OCI-LY3 (cell line): ENCODE measurements at regions not wholly inside any gene's neighbourhood (a gene's known extent, or its start where the extent isn't known, plus 50 kb on each side); places are given as distances from the start of the nearest gene placed in this dataset.

ENCODE experiments used
- H2AFZ ChIP-seq: fragments of 200-600, 300-600 bp; shearing (Covaris generic); 2 replicates; pipeline ENCODE4 v1.6.0; 2014; ENCODE audit warnings: antibody characterized with exemption, low read depth, low read length
- H3K27ac ChIP-seq: fragments of 200-600, 300-600 bp; sonication (generic); 2 replicates; pipeline ENCODE4 v1.5.1; 2014; ENCODE audit warnings: mild to moderate bottlenecking, low read length, moderate library complexity, mixed read lengths
- H3K27me3 ChIP-seq: fragments of 200-600, 300-600 bp; sonication (generic); 2 replicates; pipeline ENCODE4 v1.6.1; 2014; ENCODE audit warnings: low read depth, low read length, mixed read lengths
- H3K36me3 ChIP-seq: fragments of 200-600, 300-600 bp; sonication (generic); replicated peaks from 2 replicates; pipeline ENCODE3; 2014; ENCODE audit warnings: low read depth, low read length, mixed read lengths
- H3K4me1 ChIP-seq: fragments of 300-600, 200-600 bp; sonication (generic); 2 replicates; pipeline ENCODE4 v1.6.1; 2014; ENCODE audit warnings: low read length, mixed read lengths
- H3K4me2 ChIP-seq: fragments of 200-600, 300-600 bp; sonication (generic); 2 replicates; pipeline ENCODE4 v1.6.1; 2014; ENCODE audit warnings: low read length, mixed read lengths
- H3K4me3 ChIP-seq: fragments of 300-600, 200-600 bp; sonication (generic); 2 replicates; pipeline ENCODE4 v1.5.1; 2014; ENCODE audit warnings: antibody characterized with exemption, mild to moderate bottlenecking, low read length, moderate library complexity
- H3K79me2 ChIP-seq: fragments of 300-600, 200-600 bp; shearing (Covaris generic); 2 replicates; pipeline ENCODE4 v1.6.1; 2014; ENCODE audit warnings: mild to moderate bottlenecking, low read length, mixed read lengths
- H3K9ac ChIP-seq: fragments of 300-600, 200-600 bp; shearing (Covaris generic); 2 replicates; pipeline ENCODE4 v1.6.0; 2014; ENCODE audit warnings: mild to moderate bottlenecking, low read length, moderate library complexity
- H3K9me3 ChIP-seq: fragments of 200-600, 300-600 bp; shearing (Covaris generic); 2 replicates; pipeline ENCODE4 v1.6.1; 2014; ENCODE audit warnings: low read length, mixed read lengths; ENCODE audit not compliant: insufficient read depth
- H4K20me1 ChIP-seq: fragments of 200-600, 300-600 bp; sonication (generic); 2 replicates; pipeline ENCODE4 v1.6.1; 2016; ENCODE audit warnings: low read length, mixed read lengths; ENCODE audit not compliant: insufficient read depth
- CTCF ChIP-seq: fragments of 200-600, 300-600 bp; sonication (generic); IDR thresholded peaks from 2 replicates; pipeline ENCODE4 v1.5.1; 2014; ENCODE audit warnings: antibody characterized with exemption, low read length, low read depth
- EZH2phosphoT487 ChIP-seq: fragments of 200-600 bp; shearing (Covaris generic); IDR thresholded peaks from 2 replicates; pipeline ENCODE4 v1.6.1; 2018; ENCODE audit warnings: antibody characterized with exemption, mixed run types, low read depth

DNA sequence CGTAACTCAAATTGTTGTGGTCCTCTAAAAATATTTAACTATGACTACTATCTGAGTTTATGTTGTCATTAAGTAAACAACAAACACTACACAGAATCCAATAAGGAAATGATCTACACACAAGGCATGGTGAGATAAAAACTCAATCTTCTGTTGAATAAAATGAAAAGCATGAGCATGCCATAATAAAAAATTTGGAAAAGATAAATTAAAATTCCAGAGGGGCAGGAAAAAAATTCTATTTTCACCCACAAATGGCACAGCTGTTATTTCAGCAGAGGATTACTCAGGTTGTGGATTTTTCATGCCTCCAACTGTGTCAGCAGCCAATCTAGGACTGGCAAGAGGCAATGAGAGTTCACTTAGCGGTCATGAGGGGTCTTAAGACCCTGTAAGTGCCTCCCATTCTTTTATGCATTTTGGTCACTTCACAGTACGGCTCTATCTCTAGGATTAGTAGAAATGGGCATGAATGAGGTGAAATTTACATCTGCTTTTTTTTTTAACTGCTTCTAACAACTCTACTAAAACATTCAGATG lies 639.8 kb upstream of the DIPK2B start:
- TF ChIP-seq CTCF (no peak), EZH2phosphoT487 (no peak)
- H4K20me1 ChIP-seq, result peaks cover 2% of the 10 kb centered on the region; the same call in 1 of the 2 replicates
- H3K36me3 ChIP-seq, result no peaks in the 10 kb centered on the region
- no peak overlapping the region for H3K27ac ChIP-seq
- H3K4me1 ChIP-seq, result peaks cover 19% of the 10 kb centered on the region
- no peak overlapping the region for H3K4me3 ChIP-seq
- no peak overlapping the region for H3K4me2 ChIP-seq
- no peaks in the 10 kb centered on the region for H3K9me3 ChIP-seq
- no peaks in the 10 kb centered on the region for H3K79me2 ChIP-seq
- H3K27me3 ChIP-seq, result no peaks in the 10 kb centered on the region
- H3K9ac ChIP-seq, result no peak overlapping the region
- H2AFZ ChIP-seq, result no peak overlapping the region

GRCh38 chrX:45830343-45830742 lies 629.7 kb upstream of the DIPK2B start:
- Histone ChIP-seq H3K27me3 (no peaks in the 10 kb centered on the region), H3K4me1 (peaks cover 4% of the 10 kb centered on the region; the same call in 1 of the 2 replicates), H3K9me3 (no peaks in the 10 kb centered on the region), H2AFZ (no peak overlapping the region), H3K4me3 (no peak overlapping the region), H3K4me2 (no peak overlapping the region), H3K9ac (no peak overlapping the region), H3K79me2 (no peaks in the 10 kb centered on the region), H4K20me1 (no peaks in the 10 kb centered on the region), H3K36me3 (no peaks in the 10 kb centered on the region), H3K27ac (no peak overlapping the region)
- TF ChIP-seq EZH2phosphoT487, result no peak
- TF ChIP-seq CTCF, result no peak

- Histone ChIP-seq H3K4me3 (no peak overlapping the region), H3K9ac (no peak overlapping the region), H3K36me3 (no peaks in the 10 kb centered on the region), H3K27ac (no peak overlapping the region), H3K4me1 (peaks cover 5% of the 10 kb centered on the region; the same call in 1 of the 2 replicates), H4K20me1 (no peaks in the 10 kb centered on the region), H3K27me3 (no peaks in the 10 kb centered on the region), H2AFZ (no peak overlapping the region), H3K9me3 (no peaks in the 10 kb centered on the region), H3K79me2 (no peaks in the 10 kb centered on the region), H3K4me2 (no peak overlapping the region)
- TF ChIP-seq EZH2phosphoT487 (no peak), CTCF (peak; percentile 23)
Observed at GRCh38 chrX:45824471-45824870, 623.8 kb upstream of the DIPK2B start.

DNA sequence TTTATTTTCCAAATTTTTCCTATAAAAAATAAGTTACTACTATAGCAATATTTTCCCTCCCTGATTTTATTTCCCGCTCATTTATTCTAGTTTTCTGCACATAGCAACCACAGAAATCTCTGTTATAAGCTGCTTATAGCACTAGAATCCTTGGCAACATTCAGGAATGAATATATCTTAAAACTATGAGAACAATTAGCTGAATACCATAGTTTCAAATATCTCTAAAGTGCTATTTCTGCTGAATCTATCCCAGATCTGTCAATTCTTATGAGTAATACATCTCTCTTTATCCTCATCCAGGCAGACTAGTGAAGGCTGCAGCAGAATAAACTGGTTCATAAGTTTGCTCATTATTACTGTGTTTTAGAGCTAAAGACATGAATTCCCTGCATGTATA lies 622.9 kb upstream of the DIPK2B start:
- H3K9ac ChIP-seq, result no peak overlapping the region
- H3K27me3 ChIP-seq, result no peaks in the 10 kb centered on the region
- H3K4me2 ChIP-seq, result no peak overlapping the region
- no peaks in the 10 kb centered on the region for H4K20me1 ChIP-seq
- no peak overlapping the region for H3K4me3 ChIP-seq
- TF ChIP-seq EZH2phosphoT487 (no peak), CTCF (no peak)
- peaks cover 5% of the 10 kb centered on the region; the same call in 1 of the 2 replicates for H3K4me1 ChIP-seq
- no peaks in the 10 kb centered on the region for H3K79me2 ChIP-seq
- H2AFZ ChIP-seq, result no peak overlapping the region
- H3K9me3 ChIP-seq, result no peaks in the 10 kb centered on the region
- no peaks in the 10 kb centered on the region for H3K36me3 ChIP-seq
- H3K27ac ChIP-seq, result no peak overlapping the region
